ENCODE measurements at regions not wholly inside any gene's neighbourhood (a gene's known extent, or its start where the extent isn't known, plus 50 kb on each side); places are given as distances from the start of the nearest gene placed in this dataset.
"Not testable (repeated sequence)": the region's sequence is repeated elsewhere in the genome, so short reads cannot be mapped to it uniquely, and the experiment has no call there.

DNA sequence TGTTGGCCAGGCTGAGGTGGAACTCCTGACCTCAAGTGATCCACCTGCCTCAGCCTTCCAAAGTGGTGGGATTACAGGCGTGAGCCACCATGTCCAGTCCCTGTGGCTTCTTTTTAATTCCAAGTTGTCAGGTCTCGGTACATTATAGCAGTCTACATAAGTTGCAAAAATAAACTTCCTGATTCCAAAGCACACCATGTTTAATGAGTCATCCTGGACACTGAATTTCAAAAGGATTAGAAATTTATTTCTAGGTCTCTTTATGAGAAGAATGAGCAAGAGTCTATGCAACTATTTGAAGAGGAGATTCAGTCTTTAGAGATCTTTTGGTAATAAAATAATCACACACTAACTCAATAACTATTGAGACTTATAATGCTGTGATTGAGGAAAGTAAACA is 63.9 kb upstream of the MCHR2 start:
- H3K27ac Mint-ChIP-seq (ENCODE audit: low read depth, unreplicated experiment), result peak overlapping the region; percentile 77
- ChIA-PET POLR2A (interaction anchor here (0.6 kb wide), 1 partner anchor 19 kb away, joined by 4 read pairs; no protein-coding TSS in a partner anchor), CTCF (no interaction called here)
- BruUV-seq (replicated peaks), result no TSS peak
- no peak for DNase-seq (ENCODE audit: unreplicated experiment)
- no peaks in the 10 kb centered on the region for H3K9me3 Mint-ChIP-seq (ENCODE audit: unreplicated experiment)
- TF ChIP-seq, protein P1, sequence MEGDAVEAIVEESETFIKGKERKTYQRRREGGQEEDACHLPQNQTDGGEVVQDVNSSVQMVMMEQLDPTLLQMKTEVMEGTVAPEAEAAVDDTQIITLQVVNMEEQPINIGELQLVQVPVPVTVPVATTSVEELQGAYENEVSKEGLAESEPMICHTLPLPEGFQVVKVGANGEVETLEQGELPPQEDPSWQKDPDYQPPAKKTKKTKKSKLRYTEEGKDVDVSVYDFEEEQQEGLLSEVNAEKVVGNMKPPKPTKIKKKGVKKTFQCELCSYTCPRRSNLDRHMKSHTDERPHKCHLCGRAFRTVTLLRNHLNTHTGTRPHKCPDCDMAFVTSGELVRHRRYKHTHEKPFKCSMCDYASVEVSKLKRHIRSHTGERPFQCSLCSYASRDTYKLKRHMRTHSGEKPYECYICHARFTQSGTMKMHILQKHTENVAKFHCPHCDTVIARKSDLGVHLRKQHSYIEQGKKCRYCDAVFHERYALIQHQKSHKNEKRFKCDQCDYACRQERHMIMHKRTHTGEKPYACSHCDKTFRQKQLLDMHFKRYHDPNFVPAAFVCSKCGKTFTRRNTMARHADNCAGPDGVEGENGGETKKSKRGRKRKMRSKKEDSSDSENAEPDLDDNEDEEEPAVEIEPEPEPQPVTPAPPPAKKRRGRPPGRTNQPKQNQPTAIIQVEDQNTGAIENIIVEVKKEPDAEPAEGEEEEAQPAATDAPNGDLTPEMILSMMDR (IDR thresholded peaks at IDR 0.05; ENCODE audit: unreplicated experiment), result no peak
- H3K4me3 Mint-ChIP-seq (ENCODE audit: unreplicated experiment), result no peak overlapping the region
- H3K27me3 Mint-ChIP-seq (ENCODE audit: insufficient read depth, unreplicated experiment), result no peaks in the 10 kb centered on the region
- H3K36me3 Mint-ChIP-seq (ENCODE audit: insufficient read depth, unreplicated experiment), result peaks cover 4% of the 10 kb centered on the region
- no peaks in the 10 kb centered on the region for H3K4me1 Mint-ChIP-seq (ENCODE audit: insufficient read depth, unreplicated experiment)
- intact Hi-C loops (cut with micrococcal nuclease), result no loop called here

DNA sequence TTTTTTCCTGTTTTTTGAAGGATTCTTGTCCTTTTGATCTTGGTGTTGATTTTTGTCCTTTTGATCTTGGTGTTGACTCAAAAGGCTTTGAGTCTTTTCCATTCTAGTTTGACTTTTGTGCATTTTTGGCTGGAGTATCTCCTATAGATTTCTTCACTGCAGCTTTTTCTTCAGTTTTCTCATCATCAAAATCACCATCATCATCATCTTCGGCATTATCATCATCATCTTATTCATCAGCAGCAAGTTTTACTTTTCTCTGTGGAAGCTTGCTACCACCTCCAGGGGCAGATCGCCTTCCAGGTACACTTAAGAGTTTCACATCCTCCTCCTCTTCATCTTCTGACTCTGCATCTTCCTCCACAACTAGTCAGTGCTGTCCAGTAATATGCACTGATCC is 56.5 kb upstream of the MCHR2 start:
- no peaks in the 10 kb centered on the region for H3K36me3 Mint-ChIP-seq (ENCODE audit: insufficient read depth, unreplicated experiment)
- no peak overlapping the region for H3K4me3 Mint-ChIP-seq (ENCODE audit: unreplicated experiment)
- intact Hi-C loops (cut with micrococcal nuclease), result no loop called here
- BruUV-seq (replicated peaks), result no TSS peak
- no peak for DNase-seq (ENCODE audit: unreplicated experiment)
- CTCF ChIA-PET, result no interaction called here
- no peaks in the 10 kb centered on the region for H3K4me1 Mint-ChIP-seq (ENCODE audit: insufficient read depth, unreplicated experiment)
- POLR2A ChIA-PET, result no interaction called here
- TF ChIP-seq, protein P1 (IDR thresholded peaks at IDR 0.05; ENCODE audit: unreplicated experiment), result no peak
- peaks cover 5% of the 10 kb centered on the region for H3K9me3 Mint-ChIP-seq (ENCODE audit: unreplicated experiment)
- H3K27ac Mint-ChIP-seq (ENCODE audit: low read depth, unreplicated experiment), result no peak overlapping the region
- no peaks in the 10 kb centered on the region for H3K27me3 Mint-ChIP-seq (ENCODE audit: insufficient read depth, unreplicated experiment)

DNA sequence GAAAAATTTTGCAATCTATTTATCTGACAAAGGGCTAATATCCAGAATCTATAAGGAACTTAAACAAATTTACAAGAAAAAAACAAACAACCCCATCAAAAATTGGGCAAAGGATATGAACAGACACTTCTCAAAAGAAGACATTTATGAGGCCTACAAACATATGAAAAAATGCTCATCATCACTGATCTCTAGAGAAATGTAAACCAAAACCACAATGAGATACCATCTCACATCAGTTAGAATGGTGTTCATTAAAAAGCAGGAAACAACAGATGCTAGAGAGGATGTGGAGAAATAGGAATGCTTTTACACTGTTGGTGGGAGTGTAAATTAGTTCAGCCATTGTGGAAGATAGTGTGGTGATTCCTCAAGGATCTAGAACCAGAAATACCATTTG is 49.9 kb upstream of the MCHR2 start:
- H3K27me3 Mint-ChIP-seq (ENCODE audit: insufficient read depth, unreplicated experiment); H3K4me1 Mint-ChIP-seq (ENCODE audit: insufficient read depth, unreplicated experiment); H3K27ac Mint-ChIP-seq (ENCODE audit: low read depth, unreplicated experiment); BruUV-seq (replicated peaks); H3K4me3 Mint-ChIP-seq (ENCODE audit: unreplicated experiment); intact Hi-C loops (cut with micrococcal nuclease); DNase-seq (ENCODE audit: unreplicated experiment); H3K36me3 Mint-ChIP-seq (ENCODE audit: insufficient read depth, unreplicated experiment): not testable (repeated sequence)
- ChIA-PET CTCF (interaction anchor here (0.9 kb wide), 1 partner anchor 143 kb away, joined by 3 read pairs; no protein-coding TSS in a partner anchor), POLR2A (interaction anchor here (1.6 kb wide), 1 partner anchor 8 kb away, joined by 4 read pairs; no protein-coding TSS in a partner anchor)
- H3K9me3 Mint-ChIP-seq (ENCODE audit: unreplicated experiment), result peaks cover 18% of the 10 kb centered on the region

Data from MCF 10A (cell line).